ENCODE measurements at regions not wholly inside any gene's neighbourhood (a gene's known extent, or its start where the extent isn't known, plus 50 kb on each side); places are given as distances from the start of the nearest gene placed in this dataset.

- H3K27me3 ChIP-seq (replicated peaks; ENCODE audit: insufficient read depth, low read length): no peaks in the 10 kb centered on the region
- no peaks in the 10 kb centered on the region for H3K4me1 ChIP-seq (ENCODE audit: low read length)
- no peaks in the 10 kb centered on the region for H3K36me3 ChIP-seq (replicated peaks; ENCODE audit: insufficient read depth, low read length)
- H3F3A ChIP-seq (ENCODE audit: insufficient read depth, low read length): no peaks in the 10 kb centered on the region
- TF ChIP-seq EZH2phosphoT487 (IDR thresholded peaks at IDR 0.05; ENCODE audit: low read length) (no peak), EZH2 (optimal IDR thresholded peaks at IDR 0.05; ENCODE audit: low read depth, low read length) (no peak), CTCF (IDR thresholded peaks at IDR 0.05; ENCODE audit: low read length) (no peak)
- no peak overlapping the region for H2AFZ ChIP-seq (ENCODE audit: low read length)
- H3K9ac ChIP-seq (ENCODE audit: low read length): no peak overlapping the region
- H3K4me2 ChIP-seq (ENCODE audit: low read depth, low read length): no peak overlapping the region
- no peak overlapping the region for H3K4me3 ChIP-seq (ENCODE audit: low read length)
- no peaks in the 10 kb centered on the region for H3K79me2 ChIP-seq (ENCODE audit: low read length)
- no peak overlapping the region for H3K27ac ChIP-seq (ENCODE audit: low read length)
- no peaks in the 10 kb centered on the region for H3K9me2 ChIP-seq (replicated peaks; ENCODE audit: insufficient read depth, low read length)
- H3K9me3 ChIP-seq (replicated peaks; ENCODE audit: insufficient read depth, low read length): no peaks in the 10 kb centered on the region
- H4K20me1 ChIP-seq (ENCODE audit: insufficient read depth, low read length): no peaks in the 10 kb centered on the region
- DNase-seq: no peak
These were observed 180.9 kb upstream of the ROPN1 start for GRCh38 chr3:124172816-124173215.

DNA sequence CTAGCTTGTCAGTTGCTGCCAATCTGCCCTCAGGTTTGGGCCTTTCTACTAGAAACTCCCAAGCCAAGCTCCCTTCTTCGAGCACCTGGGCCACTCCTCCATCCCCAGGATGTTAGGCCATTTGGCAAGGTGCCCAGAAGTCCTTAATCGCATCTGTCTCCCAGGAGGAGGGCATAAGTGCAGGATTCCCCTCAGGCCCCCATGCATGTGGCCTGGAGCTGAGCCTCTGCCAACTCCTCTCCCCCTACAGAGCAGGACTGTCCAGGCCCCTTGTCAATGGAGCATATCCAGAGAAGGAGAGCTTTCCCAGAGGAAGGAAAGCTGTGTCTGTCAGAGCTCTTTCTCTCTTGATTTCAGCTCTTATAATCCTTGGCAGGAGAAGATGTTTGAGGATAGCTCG, 182.6 kb upstream of the ROPN1 start:
- no peak overlapping the region for H3K4me2 ChIP-seq (ENCODE audit: low read depth, low read length)
- DNase-seq: no peak
- no peaks in the 10 kb centered on the region for H3K27me3 ChIP-seq (replicated peaks; ENCODE audit: insufficient read depth, low read length)
- H3F3A ChIP-seq (ENCODE audit: insufficient read depth, low read length): no peaks in the 10 kb centered on the region
- no peaks in the 10 kb centered on the region for H3K36me3 ChIP-seq (replicated peaks; ENCODE audit: insufficient read depth, low read length)
- H3K9me3 ChIP-seq (replicated peaks; ENCODE audit: insufficient read depth, low read length): no peaks in the 10 kb centered on the region
- no peaks in the 10 kb centered on the region for H3K9me2 ChIP-seq (replicated peaks; ENCODE audit: insufficient read depth, low read length)
- H3K27ac ChIP-seq (ENCODE audit: low read length): no peak overlapping the region
- no peak overlapping the region for H2AFZ ChIP-seq (ENCODE audit: low read length)
- TF ChIP-seq EZH2phosphoT487 (IDR thresholded peaks at IDR 0.05; ENCODE audit: low read length) (no peak), CTCF (IDR thresholded peaks at IDR 0.05; ENCODE audit: low read length) (no peak), EZH2 (optimal IDR thresholded peaks at IDR 0.05; ENCODE audit: low read depth, low read length) (no peak)
- H3K4me1 ChIP-seq (ENCODE audit: low read length): no peaks in the 10 kb centered on the region
- H3K4me3 ChIP-seq (ENCODE audit: low read length): no peak overlapping the region
- no peaks in the 10 kb centered on the region for H4K20me1 ChIP-seq (ENCODE audit: insufficient read depth, low read length)
- no peak overlapping the region for H3K9ac ChIP-seq (ENCODE audit: low read length)
- no peaks in the 10 kb centered on the region for H3K79me2 ChIP-seq (ENCODE audit: low read length)

DNA sequence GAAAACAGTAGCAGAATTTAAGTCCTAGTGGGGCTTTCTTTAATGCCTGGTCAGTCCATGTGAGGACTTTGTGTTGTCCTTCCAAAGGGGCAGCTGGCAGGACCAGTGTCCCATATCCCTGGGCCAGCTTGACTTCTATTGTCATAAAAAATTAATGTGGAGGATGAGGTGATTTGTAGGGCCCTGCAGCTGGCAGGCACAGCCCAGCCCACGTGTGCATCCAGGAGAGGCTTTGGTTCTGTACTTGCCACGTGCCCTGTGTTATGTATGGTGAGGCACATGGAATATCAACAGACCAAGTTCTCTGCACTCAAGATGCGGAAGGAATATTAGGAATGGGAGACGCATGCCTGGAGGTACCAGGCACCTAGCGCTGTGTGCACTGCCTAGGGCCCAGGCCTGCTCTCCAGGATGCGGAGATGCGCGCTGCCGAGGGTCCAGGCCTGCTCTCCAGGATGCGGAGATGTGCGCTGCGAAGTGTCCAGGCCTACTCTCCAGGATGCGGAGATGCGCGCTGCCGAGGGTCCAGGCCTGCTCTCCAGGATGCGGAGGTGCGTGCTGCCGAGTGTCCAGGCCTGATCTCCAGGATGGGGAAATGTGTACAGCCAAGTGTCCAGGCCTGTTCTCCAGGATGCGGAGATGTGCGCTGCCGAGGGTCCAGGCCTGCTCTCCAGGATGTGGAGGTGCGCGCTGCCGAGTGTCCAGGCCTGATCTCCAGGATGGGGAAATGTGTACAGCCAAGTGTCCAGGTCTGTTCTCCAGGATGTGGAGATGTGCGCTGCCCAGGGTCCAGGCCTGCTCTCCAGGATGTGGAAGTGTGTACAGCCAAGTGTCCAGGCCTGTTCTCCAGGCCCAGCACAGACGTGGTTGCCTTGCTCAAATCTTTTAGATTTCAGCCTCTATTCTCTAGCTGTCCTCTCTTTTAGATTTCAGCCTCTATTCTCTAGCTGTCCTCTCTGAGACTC, 183.3 kb upstream of the ROPN1 start:
- DNase-seq: no peak
- TF ChIP-seq EZH2phosphoT487 (IDR thresholded peaks at IDR 0.05; ENCODE audit: low read length): no peak
- no peak for TF ChIP-seq CTCF (IDR thresholded peaks at IDR 0.05; ENCODE audit: low read length)
- TF ChIP-seq EZH2 (optimal IDR thresholded peaks at IDR 0.05; ENCODE audit: low read depth, low read length): no peak
- H3K79me2 ChIP-seq (ENCODE audit: low read length): no peaks in the 10 kb centered on the region
- H3K9ac ChIP-seq (ENCODE audit: low read length): no peak overlapping the region
- H2AFZ ChIP-seq (ENCODE audit: low read length): no peak overlapping the region
- H3K9me3 ChIP-seq (replicated peaks; ENCODE audit: insufficient read depth, low read length): no peaks in the 10 kb centered on the region
- no peaks in the 10 kb centered on the region for H3K9me2 ChIP-seq (replicated peaks; ENCODE audit: insufficient read depth, low read length)
- no peak overlapping the region for H3K4me3 ChIP-seq (ENCODE audit: low read length)
- no peaks in the 10 kb centered on the region for H3F3A ChIP-seq (ENCODE audit: insufficient read depth, low read length)
- no peaks in the 10 kb centered on the region for H3K36me3 ChIP-seq (replicated peaks; ENCODE audit: insufficient read depth, low read length)
- H3K27me3 ChIP-seq (replicated peaks; ENCODE audit: insufficient read depth, low read length): no peaks in the 10 kb centered on the region
- no peaks in the 10 kb centered on the region for H3K4me1 ChIP-seq (ENCODE audit: low read length)
- H3K4me2 ChIP-seq (ENCODE audit: low read depth, low read length): no peak overlapping the region
- H4K20me1 ChIP-seq (ENCODE audit: insufficient read depth, low read length): no peaks in the 10 kb centered on the region
- H3K27ac ChIP-seq (ENCODE audit: low read length): no peak overlapping the region
